ENCODE measurements at regions not wholly inside any gene's neighbourhood (a gene's known extent, or its start where the extent isn't known, plus 50 kb on each side); places are given as distances from the start of the nearest gene placed in this dataset.

GRCh38 chr9:119477197-119477596 is 108.0 kb upstream of the BRINP1 start:
- TF ChIP-seq POLR2AphosphoS5 (IDR thresholded peaks at IDR 0.05; ENCODE audit: low read depth, low read length) (no peak), CTCF (IDR thresholded peaks at IDR 0.05) (no peak), SIN3A (IDR thresholded peaks at IDR 0.05; ENCODE audit: borderline replicate concordance, insufficient read depth, low read depth, low read length) (no peak)
